Prostate gland (tissue), 1 donor: ENCODE measurements at regions not wholly inside any gene's neighbourhood (a gene's known extent, or its start where the extent isn't known, plus 50 kb on each side); places are given as distances from the start of the nearest gene placed in this dataset.

Experiments
- POLR2A ChIP-seq: fragments of 450-650 bp; IDR thresholded peaks from one replicate; pipeline ENCODE4 v1.6.1; 2016; ENCODE audit warnings: antibody characterized with exemption, mild to moderate bottlenecking
- POLR2AphosphoS5 ChIP-seq: sonication (generic); formaldehyde crosslinking; IDR thresholded peaks from one replicate; pipeline ENCODE4 v1.6.1; 2017; ENCODE audit warnings: antibody characterized with exemption

DNA sequence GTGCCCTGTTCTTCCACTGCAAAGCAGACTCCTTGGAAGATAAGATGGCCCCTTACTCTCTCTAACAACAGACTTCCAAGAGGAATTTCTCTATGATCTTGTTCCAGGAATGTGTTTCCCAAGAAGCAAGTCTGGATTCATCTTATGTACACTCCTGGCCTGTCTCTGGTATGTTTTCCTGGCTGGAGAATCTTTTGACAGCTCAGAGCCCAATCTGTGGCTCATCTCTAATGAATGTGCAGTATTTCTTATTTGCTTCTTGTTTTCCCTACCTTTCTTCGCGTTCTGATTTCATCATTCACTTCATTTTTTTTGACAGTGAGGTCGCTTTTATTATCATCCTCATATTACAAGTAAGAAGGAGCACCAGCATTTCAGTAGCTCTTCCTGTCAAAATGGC, 53.0 kb upstream of the PITRM1 start:
- no peak for TF ChIP-seq POLR2A
- TF ChIP-seq POLR2AphosphoS5 = no peak
